Colonic mucosa (tissue), 4 donors: ENCODE measurements at regions not wholly inside any gene's neighbourhood (a gene's known extent, or its start where the extent isn't known, plus 50 kb on each side); places are given as distances from the start of the nearest gene placed in this dataset.

ENCODE experiments used
- DNase-seq: peaks from one replicate; pipeline ENCODE4 v3.0.0-alpha.2; 2020
- H3K27ac ChIP-seq: fragments of 200-600 bp; one replicate; pipeline ENCODE4 v1.8.0; 2021
- H3K27me3 ChIP-seq: fragments of 200-600 bp; one replicate; pipeline ENCODE4 v1.8.0; 2021
- H3K36me3 ChIP-seq: fragments of 200-600 bp; one replicate; pipeline ENCODE4 v1.8.0; 2021
- H3K4me1 ChIP-seq: fragments of 200-600 bp; one replicate; pipeline ENCODE4 v1.8.0; 2021; ENCODE audit warnings: mild to moderate bottlenecking
- H3K4me3 ChIP-seq: fragments of 200-600 bp; one replicate; pipeline ENCODE4 v1.8.0; 2021
- H3K9ac ChIP-seq, 2 donors: one replicate each; pipeline ENCODE4 v1.7.0; 2013; ENCODE audit warnings: control low read depth in 2 of 2, low read depth in 2 of 2, low read length in 2 of 2
- H3K9me3 ChIP-seq: fragments of 200-600 bp; one replicate; pipeline ENCODE4 v1.8.0; 2021
- CTCF ChIP-seq: fragments of 200-600 bp; IDR thresholded peaks from one replicate; pipeline ENCODE4 v1.8.0; 2022; ENCODE audit warnings: antibody characterized with exemption, mild to moderate bottlenecking
- intact Hi-C: fragments of 100-400 bp; cut with DNase I; formaldehyde crosslinking; loops from one replicate; pipeline ENCODE4 v1.14.1; 2022
- donor health status: healthy.
- donor health status: DM: no; HTN: no; CAD: no.
- donor health status: DM: no; HTN: no; CAD: no.

DNA sequence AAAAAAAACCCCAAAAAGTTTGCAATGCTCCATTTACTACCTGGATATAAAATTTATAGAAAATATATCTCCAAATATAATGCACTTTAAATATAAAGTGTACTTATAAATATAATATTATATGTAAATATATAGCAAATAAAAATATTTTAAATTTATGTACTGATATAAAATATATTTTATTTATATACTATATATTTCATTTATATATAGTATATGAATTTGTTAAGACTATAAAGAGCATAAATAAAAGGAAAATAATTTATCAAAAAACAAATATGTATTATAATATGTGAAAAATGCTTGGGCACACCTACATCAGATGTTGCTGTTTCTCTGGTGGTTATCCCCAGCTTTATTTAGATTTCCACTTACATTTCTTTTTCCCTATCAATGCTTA, 71.0 kb upstream of the ZBTB18 start:
- H3K9ac ChIP-seq: no peak overlapping the region
- no peak overlapping the region for H3K27ac ChIP-seq
- H3K9me3 ChIP-seq: no peaks in the 10 kb centered on the region
- no peak for TF ChIP-seq CTCF
- intact Hi-C loops: no loop called here
- H3K36me3 ChIP-seq: no peaks in the 10 kb centered on the region
- no peaks in the 10 kb centered on the region for H3K4me1 ChIP-seq
- no peak for DNase-seq
- H3K27me3 ChIP-seq: no peaks in the 10 kb centered on the region
- H3K4me3 ChIP-seq: no peak overlapping the region

GRCh38 chr1:243979396-243979795, 71.7 kb upstream of the ZBTB18 start:
- intact Hi-C loops: no loop called here

DNA sequence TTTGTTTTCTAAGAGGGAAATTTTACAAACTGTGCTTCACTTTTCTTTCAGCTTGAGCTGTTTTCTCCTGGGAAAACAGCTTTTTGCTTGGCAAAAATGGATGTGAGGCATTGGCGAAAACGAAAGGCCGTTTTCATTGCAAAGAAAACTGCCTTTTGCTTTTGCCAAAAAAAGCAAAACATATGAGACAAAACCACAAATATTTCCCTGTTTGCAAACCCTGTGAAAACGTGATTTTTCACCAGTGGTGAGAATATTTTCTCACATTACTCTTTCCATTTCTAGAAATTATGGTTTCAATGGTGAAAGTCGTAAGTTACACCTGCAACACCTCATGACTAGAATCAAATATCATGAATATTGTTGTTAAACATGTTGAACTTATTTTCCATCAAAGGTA, 74.0 kb upstream of the ZBTB18 start:
- no peak for TF ChIP-seq CTCF
- no peaks in the 10 kb centered on the region for H3K9me3 ChIP-seq

More at GRCh38 chr1:243979396-243979795, 71.7 kb upstream of the ZBTB18 start:
- no peak for DNase-seq
- Histone ChIP-seq H3K27me3 (no peaks in the 10 kb centered on the region), H3K9ac (no peak overlapping the region), H3K36me3 (no peaks in the 10 kb centered on the region), H3K9me3 (no peaks in the 10 kb centered on the region), H3K27ac (no peak overlapping the region), H3K4me1 (no peaks in the 10 kb centered on the region), H3K4me3 (no peak overlapping the region)
- no peak for TF ChIP-seq CTCF

DNA sequence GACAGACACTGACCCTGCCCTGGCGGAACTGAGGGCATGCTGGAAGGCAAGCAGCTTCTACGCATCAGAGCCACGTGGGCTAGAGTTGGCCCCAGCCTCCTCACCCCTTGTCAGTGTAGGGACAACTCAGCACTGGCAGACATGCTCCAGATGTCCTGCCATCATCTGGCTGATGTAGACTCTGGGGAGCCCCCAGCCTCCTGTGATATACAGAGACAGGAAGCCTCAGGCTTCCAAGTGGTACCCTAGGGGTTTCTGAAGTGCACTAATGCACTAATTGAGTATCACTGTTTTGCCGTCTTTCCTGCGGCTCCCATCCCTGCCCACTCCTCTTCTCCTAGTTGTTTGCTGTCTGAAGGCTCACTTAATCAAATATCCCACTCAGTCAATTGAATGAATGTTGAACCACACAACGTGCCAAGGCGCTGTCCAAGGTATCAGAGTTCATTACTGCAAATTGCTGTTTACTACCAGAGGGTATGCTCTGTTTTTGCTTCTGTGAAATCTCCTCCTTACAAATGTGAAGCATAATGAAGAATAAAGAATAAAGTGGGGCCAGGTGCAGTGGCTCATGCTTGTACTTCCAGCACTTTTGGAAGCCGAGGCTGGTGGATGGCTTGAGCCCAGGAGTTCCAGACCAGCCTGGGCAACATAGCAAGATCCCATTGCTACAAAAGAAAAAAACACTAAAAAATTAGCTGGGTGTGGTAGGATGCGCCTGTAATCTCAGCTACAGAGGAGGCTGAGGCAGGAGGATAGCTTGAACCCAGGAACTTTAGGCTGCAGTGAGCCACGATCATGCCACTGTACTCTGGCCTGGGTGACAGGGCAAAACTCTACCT, 76.4 kb upstream of the ZBTB18 start:
- no peak for DNase-seq
- no peaks in the 10 kb centered on the region for H3K27me3 ChIP-seq
- no peaks in the 10 kb centered on the region for H3K4me1 ChIP-seq
- H3K9me3 ChIP-seq: no peaks in the 10 kb centered on the region
- H3K36me3 ChIP-seq: no peaks in the 10 kb centered on the region
- intact Hi-C loops: no loop called here
- H3K4me3 ChIP-seq: no peak overlapping the region
- TF ChIP-seq CTCF: no peak
- H3K9ac ChIP-seq: no peak overlapping the region
- no peak overlapping the region for H3K27ac ChIP-seq

More for the DNA sequence above, 74.0 kb upstream of the ZBTB18 start:
- Histone ChIP-seq H3K9ac (no peak overlapping the region), H3K36me3 (no peaks in the 10 kb centered on the region), H3K27ac (no peak overlapping the region), H3K4me3 (no peak overlapping the region), H3K27me3 (no peaks in the 10 kb centered on the region), H3K4me1 (no peaks in the 10 kb centered on the region)
- DNase-seq: no peak
- intact Hi-C loops: no loop called here

DNA sequence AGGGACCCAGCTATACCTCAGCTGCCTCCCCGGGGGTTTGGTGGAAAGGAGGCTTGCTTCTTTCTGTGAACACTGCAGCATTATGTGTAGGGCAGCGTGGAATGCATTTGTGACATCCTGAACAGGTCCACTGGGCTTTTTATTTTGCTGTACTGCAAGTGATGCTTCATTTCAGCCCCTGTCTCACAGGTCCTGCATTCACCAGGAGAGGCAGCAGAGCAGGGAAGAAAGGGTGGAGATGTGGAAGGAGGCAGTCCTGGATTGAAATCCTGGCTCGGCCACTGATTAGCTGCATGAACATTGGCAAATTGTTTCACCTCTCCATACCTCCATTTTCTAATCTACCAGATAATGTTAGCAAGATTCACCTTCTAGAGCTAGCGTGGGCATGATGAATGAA, 77.9 kb upstream of the ZBTB18 start:
- Histone ChIP-seq H3K27ac (no peak overlapping the region), H3K36me3 (no peaks in the 10 kb centered on the region), H3K9me3 (no peaks in the 10 kb centered on the region), H3K4me1 (no peaks in the 10 kb centered on the region), H3K4me3 (no peak overlapping the region), H3K27me3 (no peaks in the 10 kb centered on the region), H3K9ac (no peak overlapping the region)
- DNase-seq: no peak
- intact Hi-C loops: no loop called here
- TF ChIP-seq CTCF: no peak
